IMR-90 (cell line): ENCODE measurements at regions not wholly inside any gene's neighbourhood (a gene's known extent, or its start where the extent isn't known, plus 50 kb on each side); places are given as distances from the start of the nearest gene placed in this dataset.

Experiments used
- ATAC-seq: fragments of 200-7000 bp; cut with Tn5 transposase; 2 replicates; pipeline ENCODE4 v1.9.1; 2020; ENCODE audit warnings: low read depth, mild to moderate bottlenecking, moderate library complexity
- BruUV-seq: library from RNA; stranded (reverse); fragments of 400-500 nt; replicated peaks from 2 replicates; lab custom pipeline; 2021; lab: Mats Ljungman, UMichigan
- CTCF ChIA-PET: fragments of 300-600 bp; formaldehyde crosslinking; extraction: SDS; loops from one replicate; lab custom pipeline; 2021; ENCODE audit warnings: antibody characterized with exemption; lab: Yijun Ruan, JAX
- POLR2A ChIA-PET: fragments of 300-600 bp; sonication (Branson Sonifier 250); formaldehyde crosslinking; loops from one replicate; lab custom pipeline; 2022; ENCODE audit warnings: antibody characterized with exemption; ENCODE audit not compliant: unreplicated experiment; lab: Charles Lee
- DNase-seq: peaks from one replicate; pipeline ENCODE4 v3.0.0; 2013
- H2AFZ ChIP-seq: replicated peaks from 2 replicates; pipeline ENCODE3; 2013; ENCODE audit warnings: low read length, mild to moderate bottlenecking; ENCODE audit not compliant: poor library complexity
- H2AK5ac ChIP-seq: 2 replicates; pipeline ENCODE4 v1.6.1; 2013; ENCODE audit warnings: low read depth, low read length, inconsistent platforms
- H2AK9ac ChIP-seq: replicated peaks from 2 replicates; pipeline ENCODE3; 2013; ENCODE audit warnings: mild to moderate bottlenecking, low read depth, low read length, moderate library complexity; ENCODE audit not compliant: poor library complexity
- H2BK120ac ChIP-seq: 2 replicates; pipeline ENCODE4 v1.6.1; 2013; ENCODE audit warnings: low read depth, low read length, inconsistent platforms
- H2BK15ac ChIP-seq: 3 replicates; pipeline ENCODE4 v1.6.1; 2013; ENCODE audit warnings: low read depth, low read length, inconsistent platforms
- H2BK20ac ChIP-seq: 2 replicates; pipeline ENCODE4 v1.6.1; 2013; ENCODE audit warnings: low read depth, mild to moderate bottlenecking, inconsistent platforms, low read length, moderate library complexity
- H2BK5ac ChIP-seq: 2 replicates; pipeline ENCODE4 v1.6.1; 2013; ENCODE audit warnings: mild to moderate bottlenecking, low read depth, low read length, inconsistent platforms; ENCODE audit not compliant: poor library complexity, severe bottlenecking
- H3K14ac ChIP-seq: replicated peaks from 2 replicates; pipeline ENCODE4 v1.6.1; 2013; ENCODE audit warnings: low read depth, low read length, inconsistent platforms
- H3K18ac ChIP-seq: 2 replicates; pipeline ENCODE4 v1.6.1; 2013; ENCODE audit warnings: low read depth, low read length, control low read depth
- H3K23ac ChIP-seq: 2 replicates; pipeline ENCODE4 v1.6.1; 2013; ENCODE audit warnings: low read depth, low read length, inconsistent platforms
- H3K27ac ChIP-seq: 2 replicates; pipeline ENCODE4 v1.5.1; 2013; ENCODE audit warnings: mild to moderate bottlenecking, control low read depth, low read length; ENCODE audit not compliant: insufficient read depth
- H3K27me3 ChIP-seq: 2 replicates; pipeline ENCODE4 v1.6.1; 2013; ENCODE audit warnings: low read length; ENCODE audit not compliant: control insufficient read depth, insufficient read depth
- H3K36me3 ChIP-seq: 2 replicates; pipeline ENCODE4 v1.6.1; 2013; ENCODE audit warnings: low read length, mixed read lengths; ENCODE audit not compliant: control insufficient read depth, insufficient read depth
- H3K4ac ChIP-seq: 2 replicates; pipeline ENCODE4 v1.6.1; 2013; ENCODE audit warnings: low read depth, low read length, inconsistent platforms
- H3K4me1 ChIP-seq: 2 replicates; pipeline ENCODE4 v1.6.1; 2013; ENCODE audit warnings: low read length, mixed read lengths; ENCODE audit not compliant: control insufficient read depth, insufficient read depth
- H3K4me2 ChIP-seq: 2 replicates; pipeline ENCODE4 v1.6.1; 2013; ENCODE audit warnings: low read depth, mild to moderate bottlenecking, control low read depth, low read length, moderate library complexity
- H3K4me3 ChIP-seq: 2 replicates; pipeline ENCODE4 v1.5.1; 2013; ENCODE audit warnings: low read depth, mild to moderate bottlenecking, control low read depth, low read length, moderate library complexity; ENCODE audit not compliant: insufficient read depth
- H3K56ac ChIP-seq: 2 replicates; pipeline ENCODE4 v1.6.1; 2013; ENCODE audit warnings: low read length, inconsistent platforms; ENCODE audit not compliant: insufficient read depth; ENCODE audit errors: extremely low read depth
- H3K79me1 ChIP-seq, 2 experiments: 2 replicates each; pipeline ENCODE4 v1.6.1; 2013; ENCODE audit warnings: low read length in 2 of 2, inconsistent platforms in 1 of 2, low read depth in 1 of 2
- H3K9ac ChIP-seq: 2 replicates; pipeline ENCODE4 v1.6.1; 2013; ENCODE audit warnings: low read depth, low read length, control low read depth
- H3K9me1 ChIP-seq: 2 replicates; pipeline ENCODE4 v1.6.1; 2013; ENCODE audit warnings: low read length, inconsistent platforms; ENCODE audit not compliant: insufficient read depth
- H3K9me3 ChIP-seq: 2 replicates; pipeline ENCODE4 v1.6.1; 2013; ENCODE audit warnings: low read length; ENCODE audit not compliant: control insufficient read depth, insufficient read depth
- H4K20me1 ChIP-seq: 2 replicates; pipeline ENCODE4 v1.6.1; 2013; ENCODE audit warnings: low read length, inconsistent platforms; ENCODE audit not compliant: insufficient read depth
- H4K5ac ChIP-seq: 2 replicates; pipeline ENCODE4 v1.6.1; 2013; ENCODE audit warnings: mild to moderate bottlenecking, low read depth, low read length, control low read depth
- H4K8ac ChIP-seq, 2 experiments: 2 replicates each; pipeline ENCODE4 v1.6.1; 2013; ENCODE audit warnings: low read depth in 2 of 2, low read length in 2 of 2, control low read depth in 1 of 2, inconsistent platforms in 1 of 2
- H4K91ac ChIP-seq: 2 replicates; pipeline ENCODE4 v1.6.1; 2013; ENCODE audit warnings: low read depth, low read length, inconsistent platforms; ENCODE audit not compliant: insufficient read depth
- CHD1 ChIP-seq: IDR thresholded peaks from 2 replicates; pipeline ENCODE4 v1.6.1; 2012; ENCODE audit warnings: low read depth, low read length, improper control_type of control experiment
- MAFK ChIP-seq: IDR thresholded peaks from 2 replicates; pipeline ENCODE4 v1.6.1; 2012; ENCODE audit warnings: low read depth, low read length, improper control_type of control experiment
- MXI1 ChIP-seq: IDR thresholded peaks from 2 replicates; pipeline ENCODE4 v1.6.1; 2012; ENCODE audit warnings: low read depth, mild to moderate bottlenecking, low read length, moderate library complexity, borderline replicate concordance
- RAD21 ChIP-seq: IDR thresholded peaks from 2 replicates; pipeline ENCODE4 v1.6.1; 2012; ENCODE audit warnings: low read length, improper control_type of control experiment
- RFX5 ChIP-seq: IDR thresholded peaks from 2 replicates; pipeline ENCODE4 v1.8.0; 2012; ENCODE audit warnings: low read depth, mild to moderate bottlenecking, low read length, moderate library complexity
- WGBS, 2 experiments: methylation state at CpG; one replicate each; pipeline versions ENCODE4 v1.1.5 to v1.1.7; 2013; ENCODE audit warnings: missing lambda C conversion rate in 2 of 2; ENCODE audit not compliant: insufficient read length in 1 of 2; ENCODE audit errors: extremely low coverage in 2 of 2; 5-methylcytosine and 5-hydroxymethylcytosine counted together
- dilution Hi-C: fragments of 300-500 bp; cut with HindIII; formaldehyde crosslinking; loops from one replicate; pipeline ENCODE4 v1.14.3; 2018; ENCODE audit warnings: low sequenced_read_pairs; ENCODE audit not compliant: unreplicated experiment
- in situ Hi-C: fragments of 300-500 bp; cut with MboI; formaldehyde crosslinking; loops from 3 replicates; pipeline ENCODE4 v1.14.3; 2019; ENCODE audit warnings: low sequenced_read_pairs, inconsistent platforms, mixed read lengths
- intact Hi-C: fragments of 100-400 bp; cut with micrococcal nuclease; formaldehyde crosslinking; loops from 2 replicates; pipeline ENCODE4 v1.10.0; 2022
- TF ChIP-seq, protein P1 (sequence below): fragments of 150-350 bp; IDR thresholded peaks from 2 replicates; pipeline ENCODE4 v1.6.1; 2016; ENCODE audit warnings: low read depth, mild to moderate bottlenecking, low read length, moderate library complexity, borderline replicate concordance
- TF ChIP-seq, protein P2 (sequence below): fragments of 150-350 bp; IDR thresholded peaks from 2 replicates; pipeline ENCODE4 v1.6.1; 2017; ENCODE audit warnings: mild to moderate bottlenecking, antibody characterized with exemption, low read length, low read depth
- TF ChIP-seq, protein P3 (sequence below): conservative IDR thresholded peaks from 2 replicates; pipeline ENCODE4 v1.5.1; 2012; ENCODE audit warnings: mild to moderate bottlenecking, low read depth, low read length, improper control_type of control experiment

DNA sequence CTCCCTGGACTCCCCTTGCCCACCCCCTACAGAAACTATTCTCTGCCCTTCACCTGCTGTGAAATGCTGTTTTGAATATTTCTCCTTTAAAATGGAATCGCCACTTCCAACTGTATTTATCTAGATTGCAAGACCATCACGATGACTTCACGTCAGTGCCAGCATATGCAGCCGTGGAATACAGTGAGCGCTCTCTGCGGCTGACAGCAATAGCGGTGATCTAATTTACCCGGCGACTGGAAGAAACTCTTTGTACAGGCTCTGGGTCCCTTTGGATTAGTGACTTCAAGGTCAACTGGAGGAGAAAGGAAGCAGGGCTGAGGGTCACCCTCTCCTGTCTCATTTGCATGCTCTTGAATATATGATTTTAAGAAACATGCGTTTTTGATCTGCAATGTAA is 192.0 kb downstream of the IRX1 start:
- Histone ChIP-seq H3K36me3 (no peaks in the 10 kb centered on the region), H2BK5ac (no peak overlapping the region), H3K23ac (no peak overlapping the region), H4K91ac (no peak overlapping the region), H3K9me3 (peaks cover 27% of the 10 kb centered on the region; the same call in 1 of the 2 replicates), H4K8ac (no peak overlapping the region), H2BK120ac (no peak overlapping the region), H3K27ac (no peak overlapping the region), H3K18ac (no peak overlapping the region), H3K4me2 (no peak overlapping the region), H3K9ac (no peak overlapping the region), H3K9me1 (no peaks in the 10 kb centered on the region), H3K4me1 (no peaks in the 10 kb centered on the region), H2BK15ac (no peak overlapping the region), H3K79me1 (no peaks in the 10 kb centered on the region), H3K4ac (no peak overlapping the region), H3K27me3 (no peaks in the 10 kb centered on the region), H3K14ac (no peak overlapping the region), H3K4me3 (no peak overlapping the region), H3K56ac (no peak overlapping the region), H2BK20ac (no peak overlapping the region), H2AK9ac (no peak overlapping the region), H4K20me1 (no peaks in the 10 kb centered on the region), H2AK5ac (no peak overlapping the region), H4K5ac (no peak overlapping the region), H2AFZ (no peak overlapping the region)
- ATAC-seq (no peak), DNase-seq (no peak)
- intact Hi-C loops = no loop called here
- no TSS peak for BruUV-seq
- no peak for TF ChIP-seq MXI1
- TF ChIP-seq RAD21 = no peak
- TF ChIP-seq, protein P1, sequence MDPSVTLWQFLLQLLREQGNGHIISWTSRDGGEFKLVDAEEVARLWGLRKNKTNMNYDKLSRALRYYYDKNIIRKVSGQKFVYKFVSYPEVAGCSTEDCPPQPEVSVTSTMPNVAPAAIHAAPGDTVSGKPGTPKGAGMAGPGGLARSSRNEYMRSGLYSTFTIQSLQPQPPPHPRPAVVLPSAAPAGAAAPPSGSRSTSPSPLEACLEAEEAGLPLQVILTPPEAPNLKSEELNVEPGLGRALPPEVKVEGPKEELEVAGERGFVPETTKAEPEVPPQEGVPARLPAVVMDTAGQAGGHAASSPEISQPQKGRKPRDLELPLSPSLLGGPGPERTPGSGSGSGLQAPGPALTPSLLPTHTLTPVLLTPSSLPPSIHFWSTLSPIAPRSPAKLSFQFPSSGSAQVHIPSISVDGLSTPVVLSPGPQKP = no peak
- TF ChIP-seq CHD1 = no peak
- TF ChIP-seq, protein P2, sequence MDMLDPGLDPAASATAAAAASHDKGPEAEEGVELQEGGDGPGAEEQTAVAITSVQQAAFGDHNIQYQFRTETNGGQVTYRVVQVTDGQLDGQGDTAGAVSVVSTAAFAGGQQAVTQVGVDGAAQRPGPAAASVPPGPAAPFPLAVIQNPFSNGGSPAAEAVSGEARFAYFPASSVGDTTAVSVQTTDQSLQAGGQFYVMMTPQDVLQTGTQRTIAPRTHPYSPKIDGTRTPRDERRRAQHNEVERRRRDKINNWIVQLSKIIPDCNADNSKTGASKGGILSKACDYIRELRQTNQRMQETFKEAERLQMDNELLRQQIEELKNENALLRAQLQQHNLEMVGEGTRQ = no peak
- TF ChIP-seq, protein P3, sequence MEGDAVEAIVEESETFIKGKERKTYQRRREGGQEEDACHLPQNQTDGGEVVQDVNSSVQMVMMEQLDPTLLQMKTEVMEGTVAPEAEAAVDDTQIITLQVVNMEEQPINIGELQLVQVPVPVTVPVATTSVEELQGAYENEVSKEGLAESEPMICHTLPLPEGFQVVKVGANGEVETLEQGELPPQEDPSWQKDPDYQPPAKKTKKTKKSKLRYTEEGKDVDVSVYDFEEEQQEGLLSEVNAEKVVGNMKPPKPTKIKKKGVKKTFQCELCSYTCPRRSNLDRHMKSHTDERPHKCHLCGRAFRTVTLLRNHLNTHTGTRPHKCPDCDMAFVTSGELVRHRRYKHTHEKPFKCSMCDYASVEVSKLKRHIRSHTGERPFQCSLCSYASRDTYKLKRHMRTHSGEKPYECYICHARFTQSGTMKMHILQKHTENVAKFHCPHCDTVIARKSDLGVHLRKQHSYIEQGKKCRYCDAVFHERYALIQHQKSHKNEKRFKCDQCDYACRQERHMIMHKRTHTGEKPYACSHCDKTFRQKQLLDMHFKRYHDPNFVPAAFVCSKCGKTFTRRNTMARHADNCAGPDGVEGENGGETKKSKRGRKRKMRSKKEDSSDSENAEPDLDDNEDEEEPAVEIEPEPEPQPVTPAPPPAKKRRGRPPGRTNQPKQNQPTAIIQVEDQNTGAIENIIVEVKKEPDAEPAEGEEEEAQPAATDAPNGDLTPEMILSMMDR = no peak
- no peak for TF ChIP-seq MAFK
- no peak for TF ChIP-seq RFX5
- dilution Hi-C loops = no loop called here
- ChIA-PET POLR2A (no interaction called here), CTCF (no interaction called here)
- in situ Hi-C loops = no loop called here
- WGBS, 2 experiments = 31% methylated on average over 4 of the region's 10 CpGs; no CpG with 5 or more reads in 1 of the 2 experiments
